ENCODE measurements at regions not wholly inside any gene's neighbourhood (a gene's known extent, or its start where the extent isn't known, plus 50 kb on each side); places are given as distances from the start of the nearest gene placed in this dataset.

GRCh38 chr12:90677552-90677951 is 277.4 kb downstream of the CCER1 start:
- Histone ChIP-seq H3K4me1 (ENCODE audit: control insufficient read depth, extremely low read depth, insufficient read depth, low read length) (no peaks in the 10 kb centered on the region), H2AFZ (ENCODE audit: low read depth, low read length) (no peak overlapping the region), H4K20me1 (replicated peaks; ENCODE audit: control insufficient read depth, extremely low read depth, insufficient read depth, low read length) (no peaks in the 10 kb centered on the region), H3K79me2 (ENCODE audit: control insufficient read depth, insufficient read depth, low read length) (no peaks in the 10 kb centered on the region), H3K27ac (ENCODE audit: insufficient read depth, low read depth, low read length) (no peak overlapping the region), H3K9me1 (replicated peaks; ENCODE audit: control insufficient read depth, extremely low read depth, insufficient read depth, low read length) (no peaks in the 10 kb centered on the region), H3K4me3 (replicated peaks in 1 of 3; ENCODE audit: insufficient read depth in 1 of 3, low read depth in 1 of 3, low read length in 3 of 3) (no peak overlapping the region), H3K27me3 (ENCODE audit: control insufficient read depth in 2 of 2, insufficient read depth in 2 of 2, low read length in 2 of 2) (no peaks in the 10 kb centered on the region), H3K9ac (replicated peaks; ENCODE audit: extremely low read depth, insufficient read depth, low read length) (no peak overlapping the region), H3K4me2 (ENCODE audit: insufficient read depth, low read length) (no peak overlapping the region), H3K36me3 (ENCODE audit: control insufficient read depth in 2 of 2, extremely low read depth in 1 of 2, insufficient read depth in 2 of 2, low read length in 2 of 2) (no peaks in the 10 kb centered on the region), H3K9me3 (replicated peaks; ENCODE audit: control insufficient read depth, insufficient read depth, low read length) (no peaks in the 10 kb centered on the region)
- ChIA-PET POLR2A (no interaction called here), CTCF (interaction anchor here (0.8 kb wide), 1 partner anchor 9 kb away, joined by 4 read pairs; no protein-coding TSS in a partner anchor)
- FAIRE-seq (no peak), DNase-seq (ENCODE audit: low read depth, low spot score) (peak; percentile 34)
- TF ChIP-seq MYC (IDR thresholded peaks at IDR 0.05; ENCODE audit: low read depth, low read length) (no peak), MAX (IDR thresholded peaks at IDR 0.05; ENCODE audit: insufficient read depth, insufficient read length) (no peak), CTCF (IDR thresholded peaks at IDR 0.05; ENCODE audit: extremely low read depth in 1 of 2, insufficient read depth in 1 of 2, low read depth in 1 of 2, low read length in 2 of 2) (no peak), FOS (IDR thresholded peaks at IDR 0.05; ENCODE audit: borderline replicate concordance, insufficient read depth, low read length) (no peak), JUN (IDR thresholded peaks at IDR 0.05; ENCODE audit: borderline replicate concordance, insufficient read depth, insufficient read length, low read depth) (no peak), GATA2 (IDR thresholded peaks at IDR 0.05; ENCODE audit: insufficient read depth, insufficient read length, low read depth, low read length) (no peak), POLR2AphosphoS5 (IDR thresholded peaks at IDR 0.05; ENCODE audit: insufficient read depth, low read depth, low read length) (no peak), EZH2 (IDR thresholded peaks at IDR 0.05; ENCODE audit: borderline replicate concordance, low read depth, low read length, severe bottlenecking) (no peak), POLR2A (IDR thresholded peaks at IDR 0.05; ENCODE audit: low read depth, low read length) (no peak)
- no TSS peak for BruUV-seq (replicated peaks)
- intact Hi-C loops (cut with micrococcal nuclease) (no loop called here), dilution Hi-C loops (cut with MboI; ENCODE audit: extremely low pct_ligation_motif_present, low sequenced_read_pairs) (no loop called here)
